Heart left ventricle (tissue), 13 donors: ENCODE measurements at regions not wholly inside any gene's neighbourhood (a gene's known extent, or its start where the extent isn't known, plus 50 kb on each side); places are given as distances from the start of the nearest gene placed in this dataset.

Source experiments
- POLR2A ChIP-seq, 2 donors: fragments of 450-650 bp; IDR thresholded peaks; one replicate each; pipeline ENCODE4 v1.6.1; 2017; ENCODE audit warnings: antibody characterized with exemption in 2 of 2, mild to moderate bottlenecking in 2 of 2, moderate library complexity in 2 of 2
- TF ChIP-seq, protein P1 (sequence below), 12 donors: fragments of 200-600 bp; sonication (generic) in 4 of 12; IDR thresholded peaks; one replicate each; pipeline versions ENCODE4 v1.5.0 to v1.8.0; 2018 to 2022; ENCODE audit warnings: antibody characterized with exemption in 12 of 12, mild to moderate bottlenecking in 5 of 12
- donor health status: ischemic (EF 13 %, LVEDD 7.1; RV severe dilation, severe dysfunction).
- donor health status: DM: no; HTN: yes; CAD: no.
- donor health status: DM: no; HTN: no; CAD: no.
- donor health status: ischemic (EF 25% LVEDD 6.9; RV normal size, moderate dysfunction).
- donor health status: ischemic (EF 25% LVEDD 5.7; RV mildly dilated, moderate dysfunction).
- donor health status: ischemic (EF 35%, LVEDD 5.7; RV mildly dilated, moderate dysfunction).
- donor health status: nonischemic (EF 11% LVEDD 7.7; RV severe dilation, severe dysfunction).
- donor health status: DM: yes; HTN: yes; CAD: no.
- donor health status: PGD.
- donor health status: ischemic (EF 29% LVEDD 5.4; RV normal size, mild dysfunction).
- donor health status: nonischemic (EF 23%, LVEDD 6.1; RV moderate dilation, normal function).

DNA sequence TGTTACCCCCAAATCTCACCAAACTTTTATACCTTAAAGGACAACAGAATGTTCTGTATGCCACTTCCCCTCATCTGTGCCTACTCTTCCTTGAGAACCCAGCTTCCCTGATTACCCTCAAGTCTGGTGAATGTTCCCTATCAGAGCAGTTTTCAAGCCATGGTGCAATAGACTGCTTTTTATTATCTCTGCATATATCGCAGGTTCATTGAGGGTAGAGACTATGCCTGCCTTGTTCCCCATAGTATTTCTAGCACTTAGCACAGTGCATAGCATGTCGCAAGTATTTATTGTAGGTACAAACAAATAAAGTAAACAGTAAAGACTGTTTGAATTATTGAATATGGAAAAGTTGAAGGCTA lies 146.6 kb downstream of the HAUS1 start:
- TF ChIP-seq POLR2A (IDR thresholded peaks at IDR 0.05): no peak
- TF ChIP-seq, protein P1, sequence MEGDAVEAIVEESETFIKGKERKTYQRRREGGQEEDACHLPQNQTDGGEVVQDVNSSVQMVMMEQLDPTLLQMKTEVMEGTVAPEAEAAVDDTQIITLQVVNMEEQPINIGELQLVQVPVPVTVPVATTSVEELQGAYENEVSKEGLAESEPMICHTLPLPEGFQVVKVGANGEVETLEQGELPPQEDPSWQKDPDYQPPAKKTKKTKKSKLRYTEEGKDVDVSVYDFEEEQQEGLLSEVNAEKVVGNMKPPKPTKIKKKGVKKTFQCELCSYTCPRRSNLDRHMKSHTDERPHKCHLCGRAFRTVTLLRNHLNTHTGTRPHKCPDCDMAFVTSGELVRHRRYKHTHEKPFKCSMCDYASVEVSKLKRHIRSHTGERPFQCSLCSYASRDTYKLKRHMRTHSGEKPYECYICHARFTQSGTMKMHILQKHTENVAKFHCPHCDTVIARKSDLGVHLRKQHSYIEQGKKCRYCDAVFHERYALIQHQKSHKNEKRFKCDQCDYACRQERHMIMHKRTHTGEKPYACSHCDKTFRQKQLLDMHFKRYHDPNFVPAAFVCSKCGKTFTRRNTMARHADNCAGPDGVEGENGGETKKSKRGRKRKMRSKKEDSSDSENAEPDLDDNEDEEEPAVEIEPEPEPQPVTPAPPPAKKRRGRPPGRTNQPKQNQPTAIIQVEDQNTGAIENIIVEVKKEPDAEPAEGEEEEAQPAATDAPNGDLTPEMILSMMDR (IDR thresholded peaks at IDR 0.05): no peak
